Keratinocyte (primary cell): ENCODE measurements at regions not wholly inside any gene's neighbourhood (a gene's known extent, or its start where the extent isn't known, plus 50 kb on each side); places are given as distances from the start of the nearest gene placed in this dataset.

Source experiments
- DNase-seq: peaks from one replicate; pipeline ENCODE4 v3.0.0-alpha.2; 2011; ENCODE audit warnings: low read depth, missing footprints, low spot score
- FAIRE-seq: peaks from 2 replicates; lab custom pipeline; 2011; peaks lifted over from hg19 to GRCh38; lab: Jason Lieb, UNC
- H2AFZ ChIP-seq: 2 replicates; pipeline ENCODE4 v1.6.0; 2012; ENCODE audit warnings: low read length, control low read depth, inconsistent platforms; ENCODE audit not compliant: control insufficient read depth
- H3K27ac ChIP-seq: 2 replicates; pipeline ENCODE4 v1.5.1; 2011; ENCODE audit warnings: low read length; ENCODE audit not compliant: control insufficient read depth, insufficient read depth
- H3K27me3 ChIP-seq: 3 replicates; pipeline ENCODE4 v1.6.0; 2011; ENCODE audit warnings: low read length; ENCODE audit not compliant: control insufficient read depth, insufficient read depth; ENCODE audit errors: extremely low read depth
- H3K36me3 ChIP-seq, 2 experiments: 2 replicates in 1 of 2; 3 replicates in 1 of 2; pipeline ENCODE4 v1.5.1; 2011; ENCODE audit warnings: low read length in 2 of 2, mild to moderate bottlenecking in 1 of 2; ENCODE audit not compliant: control insufficient read depth in 2 of 2, insufficient read depth in 2 of 2; ENCODE audit errors: extremely low read depth in 1 of 2
- H3K4me1 ChIP-seq: 3 replicates; pipeline ENCODE4 v1.5.1; 2011; ENCODE audit warnings: low read length; ENCODE audit not compliant: control insufficient read depth, insufficient read depth; ENCODE audit errors: extremely low read depth
- H3K4me2 ChIP-seq: 3 replicates; pipeline ENCODE4 v1.6.0; 2011; ENCODE audit warnings: low read depth, low read length; ENCODE audit not compliant: control insufficient read depth, insufficient read depth; ENCODE audit errors: extremely low read depth
- H3K4me3 ChIP-seq, 3 experiments: fragments of 200-600 bp in 1 of 3; sonication (generic) in 1 of 3; 2 replicates in 2 of 3; 3 replicates in 1 of 3; pipeline ENCODE4 v1.5.1; 2011 to 2016; ENCODE audit warnings: low read length in 3 of 3, mild to moderate bottlenecking in 3 of 3, control low read depth in 2 of 3, inconsistent platforms in 1 of 3, low read depth in 1 of 3, mixed read lengths in 1 of 3, mixed run types in 1 of 3, moderate library complexity in 1 of 3; ENCODE audit not compliant: control insufficient read depth in 2 of 3, insufficient read depth in 2 of 3; ENCODE audit errors: extremely low read depth in 1 of 3
- H3K79me2 ChIP-seq: 2 replicates; pipeline ENCODE4 v1.6.0; 2012; ENCODE audit warnings: low read length; ENCODE audit not compliant: control insufficient read depth, insufficient read depth
- H3K9ac ChIP-seq: 3 replicates; pipeline ENCODE4 v1.6.0; 2011; ENCODE audit warnings: low read length; ENCODE audit not compliant: control insufficient read depth, insufficient read depth; ENCODE audit errors: extremely low read depth
- H3K9me1 ChIP-seq: 3 replicates; pipeline ENCODE4 v1.6.0; 2011; ENCODE audit warnings: low read length; ENCODE audit not compliant: control insufficient read depth, insufficient read depth; ENCODE audit errors: extremely low read depth
- H3K9me3 ChIP-seq: 2 replicates; pipeline ENCODE4 v1.5.1; 2012; ENCODE audit warnings: low read depth, low read length; ENCODE audit not compliant: control insufficient read depth
- H4K20me1 ChIP-seq: 3 replicates; pipeline ENCODE4 v1.6.0; 2011; ENCODE audit warnings: low read length; ENCODE audit not compliant: control insufficient read depth, insufficient read depth; ENCODE audit errors: extremely low read depth
- EZH2 ChIP-seq: IDR thresholded peaks from one replicate; pipeline ENCODE4 v1.6.1; 2012; ENCODE audit warnings: inconsistent platforms, mild to moderate bottlenecking, low read length, moderate library complexity
- dilution Hi-C: fragments of 300-500 bp; cut with MboI; formaldehyde crosslinking; loops from one replicate; pipeline ENCODE4 v1.7.0; 2020; ENCODE audit warnings: low sequenced_read_pairs; ENCODE audit not compliant: extremely low pct_ligation_motif_present
- TF ChIP-seq, protein P1 (sequence below), 3 experiments: IDR thresholded peaks in 1 of 3; conservative IDR thresholded peaks in 1 of 3; optimal IDR thresholded peaks in 1 of 3; 2 replicates in 2 of 3; 3 replicates in 1 of 3; pipeline versions ENCODE3 to v1.5.1; 2011; ENCODE audit warnings: low read length in 3 of 3, mild to moderate bottlenecking in 3 of 3, moderate library complexity in 2 of 3, control low read depth in 1 of 3, inconsistent platforms in 1 of 3; ENCODE audit not compliant: insufficient read depth in 2 of 3; ENCODE audit errors: extremely low read depth in 1 of 3

GRCh38 chr6:126094411-126094810, 108.1 kb downstream of the TRMT11 start:
- no peak for FAIRE-seq
- Histone ChIP-seq H3K9ac (no peak overlapping the region), H4K20me1 (no peaks in the 10 kb centered on the region), H3K4me1 (no peaks in the 10 kb centered on the region), H3K79me2 (no peaks in the 10 kb centered on the region), H3K9me3 (no peaks in the 10 kb centered on the region), H3K9me1 (no peaks in the 10 kb centered on the region), H3K4me3 (no peak overlapping the region), H3K27me3 (no peaks in the 10 kb centered on the region), H3K27ac (no peak overlapping the region), H3K36me3 (no peaks in the 10 kb centered on the region), H2AFZ (no peak overlapping the region), H3K4me2 (no peak overlapping the region)
- TF ChIP-seq, protein P1, sequence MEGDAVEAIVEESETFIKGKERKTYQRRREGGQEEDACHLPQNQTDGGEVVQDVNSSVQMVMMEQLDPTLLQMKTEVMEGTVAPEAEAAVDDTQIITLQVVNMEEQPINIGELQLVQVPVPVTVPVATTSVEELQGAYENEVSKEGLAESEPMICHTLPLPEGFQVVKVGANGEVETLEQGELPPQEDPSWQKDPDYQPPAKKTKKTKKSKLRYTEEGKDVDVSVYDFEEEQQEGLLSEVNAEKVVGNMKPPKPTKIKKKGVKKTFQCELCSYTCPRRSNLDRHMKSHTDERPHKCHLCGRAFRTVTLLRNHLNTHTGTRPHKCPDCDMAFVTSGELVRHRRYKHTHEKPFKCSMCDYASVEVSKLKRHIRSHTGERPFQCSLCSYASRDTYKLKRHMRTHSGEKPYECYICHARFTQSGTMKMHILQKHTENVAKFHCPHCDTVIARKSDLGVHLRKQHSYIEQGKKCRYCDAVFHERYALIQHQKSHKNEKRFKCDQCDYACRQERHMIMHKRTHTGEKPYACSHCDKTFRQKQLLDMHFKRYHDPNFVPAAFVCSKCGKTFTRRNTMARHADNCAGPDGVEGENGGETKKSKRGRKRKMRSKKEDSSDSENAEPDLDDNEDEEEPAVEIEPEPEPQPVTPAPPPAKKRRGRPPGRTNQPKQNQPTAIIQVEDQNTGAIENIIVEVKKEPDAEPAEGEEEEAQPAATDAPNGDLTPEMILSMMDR (optimal IDR thresholded peaks at IDR 0.05 in 1 of 3, IDR thresholded peaks at IDR 0.05 in 1 of 3, conservative IDR thresholded peaks at IDR 0.05 in 1 of 3; ENCODE audit: extremely low read depth in 1 of 3, insufficient read depth in 2 of 3, low read length in 3 of 3) = no peak
- dilution Hi-C loops = no loop called here
- DNase-seq = no peak

DNA sequence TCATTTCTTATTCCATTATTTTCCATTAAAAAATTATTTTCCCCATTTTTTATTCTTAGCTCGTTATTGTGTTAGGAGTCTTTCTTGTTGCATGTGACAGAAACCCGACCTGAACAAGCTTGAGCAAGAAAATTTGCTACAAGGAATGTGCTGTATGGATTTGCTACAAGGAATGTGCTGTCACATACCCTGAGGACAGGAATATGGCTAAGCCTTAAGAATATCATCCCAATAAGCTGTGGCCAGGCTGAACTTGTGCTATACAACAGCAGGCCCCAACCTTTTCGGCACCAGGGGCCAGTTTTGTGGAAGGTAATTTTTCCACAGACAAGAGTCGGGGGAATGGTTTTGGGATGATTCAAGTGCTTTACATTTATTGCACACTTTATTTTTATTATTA, 114.0 kb downstream of the TRMT11 start:
- Histone ChIP-seq H3K9me1 (no peaks in the 10 kb centered on the region), H3K36me3 (no peaks in the 10 kb centered on the region), H3K27ac (no peak overlapping the region), H3K9me3 (no peaks in the 10 kb centered on the region), H3K4me1 (peaks cover 7% of the 10 kb centered on the region), H3K9ac (no peak overlapping the region), H3K79me2 (no peaks in the 10 kb centered on the region), H3K27me3 (no peaks in the 10 kb centered on the region), H3K4me2 (no peak overlapping the region), H2AFZ (no peak overlapping the region), H4K20me1 (no peaks in the 10 kb centered on the region), H3K4me3 (no peak overlapping the region)
- dilution Hi-C loops = no loop called here
- no peak for FAIRE-seq
- TF ChIP-seq, protein P1 (optimal IDR thresholded peaks at IDR 0.05 in 1 of 3, IDR thresholded peaks at IDR 0.05 in 1 of 3, conservative IDR thresholded peaks at IDR 0.05 in 1 of 3; ENCODE audit: extremely low read depth in 1 of 3, insufficient read depth in 2 of 3, low read length in 3 of 3) = no peak
- TF ChIP-seq EZH2 = no peak
- DNase-seq = peak; percentile 11
